Left lung (tissue), 4 donors: ENCODE measurements at regions not wholly inside any gene's neighbourhood (a gene's known extent, or its start where the extent isn't known, plus 50 kb on each side); places are given as distances from the start of the nearest gene placed in this dataset.
"Not testable (repeated sequence)": the region's sequence is repeated elsewhere in the genome, so short reads cannot be mapped to it uniquely, and the experiment has no call there.

Experiments
- ATAC-seq: fragments of 200-7000 bp; cut with Tn5 transposase; one replicate; pipeline ENCODE4 v1.9.1; 2020; ENCODE audit warnings: moderate library complexity
- DNase-seq, 4 donors: peaks; one replicate each; pipeline ENCODE4 v3.0.0-alpha.2; 2013 to 2020
- H3K27ac ChIP-seq, 2 donors: fragments of 200-600 bp; sonication (generic) in 1 of 2; one replicate each; pipeline versions ENCODE4 v1.5.0 to v1.8.0; 2020 to 2021
- H3K27me3 ChIP-seq, 2 donors: fragments of 200-600 bp; sonication (generic) in 1 of 2; one replicate each; pipeline versions ENCODE4 v1.5.0 to v1.8.0; 2020 to 2021
- H3K36me3 ChIP-seq, 2 donors: fragments of 200-600 bp; sonication (generic) in 1 of 2; one replicate each; pipeline versions ENCODE4 v1.5.0 to v1.8.0; 2020 to 2021
- H3K4me1 ChIP-seq, 2 donors: fragments of 200-600 bp; one replicate each; pipeline ENCODE4 v1.8.0; 2021
- H3K4me3 ChIP-seq, 2 donors: fragments of 200-600 bp; sonication (generic) in 1 of 2; one replicate each; pipeline versions ENCODE4 v1.5.0 to v1.8.0; 2020 to 2021; ENCODE audit warnings: mild to moderate bottlenecking in 1 of 2
- H3K9me3 ChIP-seq, 2 donors: fragments of 200-600 bp; sonication (generic) in 1 of 2; one replicate each; pipeline versions ENCODE4 v1.5.0 to v1.8.0; 2020 to 2021
- intact Hi-C, 2 donors: fragments of 100-400 bp; cut with DNase I; formaldehyde crosslinking; loops; one replicate each; pipeline versions ENCODE4 v1.11.2 to v1.14.2; 2022
- TF ChIP-seq, protein P1 (sequence below), 2 donors: fragments of 200-600 bp; sonication (generic) in 1 of 2; IDR thresholded peaks; one replicate each; pipeline versions ENCODE4 v1.5.0 to v1.8.0; 2021; ENCODE audit warnings: antibody characterized with exemption in 2 of 2
- donor health status: DM: no; HTN: yes; CAD: no.
- donor health status: DM: no; HTN: no; CAD: no.

DNA sequence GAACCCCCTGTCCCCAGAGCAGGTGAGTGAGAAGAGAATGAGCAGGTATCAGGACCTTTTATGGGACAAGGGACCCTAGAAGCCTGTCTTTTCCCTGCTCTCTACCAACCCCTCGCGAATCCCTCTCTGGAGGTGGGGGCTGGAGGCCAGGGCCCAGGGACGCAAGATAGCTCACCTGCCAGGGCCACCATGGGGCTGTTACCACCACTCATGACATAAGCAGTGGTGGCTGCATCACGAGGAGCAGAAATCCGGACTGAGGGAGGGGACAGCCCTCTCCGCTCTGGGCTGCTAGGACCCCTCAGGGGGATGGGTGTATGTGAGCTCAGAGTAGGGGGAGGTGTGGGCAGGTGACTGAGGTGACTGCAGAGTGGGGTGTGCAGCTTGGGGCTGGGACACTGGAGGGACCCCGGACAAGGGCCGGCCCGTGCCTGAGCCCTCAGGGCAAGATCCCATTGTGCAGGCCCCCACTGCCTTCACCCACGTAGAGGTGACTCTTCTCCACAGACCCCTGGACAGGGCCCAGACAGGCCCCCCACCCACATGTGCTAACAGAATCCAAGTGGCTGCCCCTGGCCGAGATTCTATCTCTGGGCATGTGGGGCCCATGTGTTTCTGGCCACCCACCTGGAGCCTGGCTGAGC is 190.6 kb downstream of the TBC1D2B start:
- no peak overlapping the region for H3K27ac ChIP-seq
- peak in 1 of 4 donors; percentile 34 for DNase-seq
- no peaks in the 10 kb centered on the region for H3K36me3 ChIP-seq

GRCh38 chr15:77885877-77886500 is 191.5 kb downstream of the TBC1D2B start:
- H3K36me3 ChIP-seq, H3K4me1 ChIP-seq, H3K27me3 ChIP-seq, H3K9me3 ChIP-seq, DNase-seq, H3K4me3 ChIP-seq, ATAC-seq, H3K27ac ChIP-seq, intact Hi-C loops: not testable (repeated sequence)

More for the DNA sequence above, 190.6 kb downstream of the TBC1D2B start:
- Histone ChIP-seq H3K4me1 (no peaks in the 10 kb centered on the region), H3K9me3 (no peaks in the 10 kb centered on the region), H3K27me3 (no peaks in the 10 kb centered on the region), H3K4me3 (no peak overlapping the region)
- intact Hi-C loops, result no loop called here
- ATAC-seq, result no peak
- TF ChIP-seq, protein P1, sequence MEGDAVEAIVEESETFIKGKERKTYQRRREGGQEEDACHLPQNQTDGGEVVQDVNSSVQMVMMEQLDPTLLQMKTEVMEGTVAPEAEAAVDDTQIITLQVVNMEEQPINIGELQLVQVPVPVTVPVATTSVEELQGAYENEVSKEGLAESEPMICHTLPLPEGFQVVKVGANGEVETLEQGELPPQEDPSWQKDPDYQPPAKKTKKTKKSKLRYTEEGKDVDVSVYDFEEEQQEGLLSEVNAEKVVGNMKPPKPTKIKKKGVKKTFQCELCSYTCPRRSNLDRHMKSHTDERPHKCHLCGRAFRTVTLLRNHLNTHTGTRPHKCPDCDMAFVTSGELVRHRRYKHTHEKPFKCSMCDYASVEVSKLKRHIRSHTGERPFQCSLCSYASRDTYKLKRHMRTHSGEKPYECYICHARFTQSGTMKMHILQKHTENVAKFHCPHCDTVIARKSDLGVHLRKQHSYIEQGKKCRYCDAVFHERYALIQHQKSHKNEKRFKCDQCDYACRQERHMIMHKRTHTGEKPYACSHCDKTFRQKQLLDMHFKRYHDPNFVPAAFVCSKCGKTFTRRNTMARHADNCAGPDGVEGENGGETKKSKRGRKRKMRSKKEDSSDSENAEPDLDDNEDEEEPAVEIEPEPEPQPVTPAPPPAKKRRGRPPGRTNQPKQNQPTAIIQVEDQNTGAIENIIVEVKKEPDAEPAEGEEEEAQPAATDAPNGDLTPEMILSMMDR (IDR thresholded peaks at IDR 0.05), result no peak

DNA sequence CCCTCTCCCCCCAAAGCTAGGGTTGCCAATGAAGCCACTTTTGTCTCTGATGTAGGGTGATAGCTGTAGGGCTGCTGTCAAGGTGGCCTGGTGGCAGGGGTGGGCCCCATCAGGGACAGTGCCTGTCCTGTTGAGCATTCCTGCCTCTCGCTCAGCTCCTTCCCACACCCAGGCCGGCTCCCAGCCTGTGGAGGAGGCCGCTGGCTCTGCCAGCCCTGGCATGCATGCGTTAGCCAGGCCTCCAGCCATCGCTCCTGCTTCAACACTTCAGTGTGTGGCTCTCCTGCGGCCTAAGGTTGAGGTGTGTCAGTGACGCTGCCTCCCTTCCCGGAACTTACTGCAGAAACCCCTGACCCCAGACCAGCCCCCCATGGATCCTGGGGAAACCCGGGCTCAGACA is 194.5 kb downstream of the TBC1D2B start:
- H3K27me3 ChIP-seq, H3K36me3 ChIP-seq, H3K9me3 ChIP-seq, H3K4me3 ChIP-seq, H3K4me1 ChIP-seq, ATAC-seq, H3K27ac ChIP-seq, intact Hi-C loops, DNase-seq: not testable (repeated sequence)

GRCh38 chr15:77881950-77882349 is 195.6 kb downstream of the TBC1D2B start:
- no peak for DNase-seq
- H3K27ac ChIP-seq, result no peak overlapping the region
- H3K9me3 ChIP-seq, result no peaks in the 10 kb centered on the region
- no peak overlapping the region for H3K4me3 ChIP-seq
- intact Hi-C loops, result no loop called here
- no peaks in the 10 kb centered on the region for H3K27me3 ChIP-seq
- TF ChIP-seq, protein P1 (IDR thresholded peaks at IDR 0.05), result no peak
- no peak for ATAC-seq
- H3K4me1 ChIP-seq, result no peaks in the 10 kb centered on the region
- H3K36me3 ChIP-seq, result no peaks in the 10 kb centered on the region

DNA sequence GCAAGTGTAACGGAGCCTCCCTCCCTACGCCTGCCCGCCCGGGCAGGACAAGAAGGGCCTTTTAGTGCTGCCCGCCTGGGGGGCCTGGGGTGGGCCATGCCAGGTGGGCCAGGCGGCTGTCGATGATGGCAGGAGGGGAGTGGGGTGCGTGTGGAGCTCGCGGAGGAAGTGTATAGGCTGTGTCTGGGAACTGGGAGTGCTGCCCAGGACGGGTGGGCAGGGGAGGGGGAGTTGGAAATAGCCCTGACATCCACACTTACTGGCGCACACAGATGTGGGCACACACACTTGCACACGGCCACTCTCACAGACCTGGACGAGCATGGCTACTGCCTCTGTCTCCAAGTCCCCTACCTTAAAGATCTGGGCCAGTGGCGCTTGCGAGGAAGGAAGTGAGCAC is 196.0 kb downstream of the TBC1D2B start:
- H3K9me3 ChIP-seq, H3K27me3 ChIP-seq, ATAC-seq, H3K4me3 ChIP-seq, H3K4me1 ChIP-seq, H3K36me3 ChIP-seq, intact Hi-C loops, H3K27ac ChIP-seq: not testable (repeated sequence)
- peak in 1 of 4 donors; percentile 55 for DNase-seq

GRCh38 chr15:77879466-77879865 is 198.0 kb downstream of the TBC1D2B start:
- H3K27ac ChIP-seq, ATAC-seq, DNase-seq, H3K27me3 ChIP-seq, H3K4me1 ChIP-seq, H3K36me3 ChIP-seq, H3K4me3 ChIP-seq, H3K9me3 ChIP-seq, intact Hi-C loops: not testable (repeated sequence)

DNA sequence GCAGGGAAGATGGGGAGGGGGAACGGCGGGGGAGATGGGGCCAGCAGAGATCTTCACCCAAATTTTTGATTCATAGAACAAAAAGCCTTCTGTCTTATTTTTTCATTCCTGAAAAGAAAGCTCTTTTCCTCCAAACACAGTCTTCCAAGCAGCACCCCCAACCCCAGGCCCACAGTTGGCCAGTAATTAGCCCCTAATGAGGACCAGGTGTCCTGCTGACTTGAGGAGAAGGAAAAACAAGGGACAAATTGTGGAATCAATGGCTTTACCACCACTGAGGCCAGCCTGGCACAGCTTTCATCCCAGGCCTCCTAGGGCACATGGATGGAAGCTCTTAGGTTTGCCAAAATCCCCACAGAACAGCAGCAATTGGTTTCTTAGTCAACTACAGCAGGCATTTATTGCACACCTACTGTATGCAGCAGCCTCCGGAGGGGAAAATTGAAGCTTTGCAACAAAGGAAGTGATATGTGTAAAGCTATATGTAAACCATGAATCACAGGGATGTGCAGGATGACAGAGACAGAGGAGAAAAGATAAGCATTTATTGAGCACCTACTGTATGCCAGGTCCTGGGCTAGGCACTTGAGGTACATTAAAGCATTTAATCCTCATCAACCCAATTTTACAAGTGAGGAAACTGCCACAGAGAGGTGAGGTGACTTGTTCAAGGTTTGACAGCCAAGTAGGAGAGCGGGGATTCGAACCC is 199.5 kb downstream of the TBC1D2B start:
- H3K36me3 ChIP-seq, result no peaks in the 10 kb centered on the region
- no peak overlapping the region for H3K4me3 ChIP-seq
- no peaks in the 10 kb centered on the region for H3K9me3 ChIP-seq
- H3K27ac ChIP-seq, result no peak overlapping the region
- TF ChIP-seq, protein P1 (IDR thresholded peaks at IDR 0.05), result no peak
- no peaks in the 10 kb centered on the region for H3K4me1 ChIP-seq
- no peak for ATAC-seq
- intact Hi-C loops, result no loop called here
- DNase-seq, result peak in 1 of 4 donors; percentile 3
- no peaks in the 10 kb centered on the region for H3K27me3 ChIP-seq

DNA sequence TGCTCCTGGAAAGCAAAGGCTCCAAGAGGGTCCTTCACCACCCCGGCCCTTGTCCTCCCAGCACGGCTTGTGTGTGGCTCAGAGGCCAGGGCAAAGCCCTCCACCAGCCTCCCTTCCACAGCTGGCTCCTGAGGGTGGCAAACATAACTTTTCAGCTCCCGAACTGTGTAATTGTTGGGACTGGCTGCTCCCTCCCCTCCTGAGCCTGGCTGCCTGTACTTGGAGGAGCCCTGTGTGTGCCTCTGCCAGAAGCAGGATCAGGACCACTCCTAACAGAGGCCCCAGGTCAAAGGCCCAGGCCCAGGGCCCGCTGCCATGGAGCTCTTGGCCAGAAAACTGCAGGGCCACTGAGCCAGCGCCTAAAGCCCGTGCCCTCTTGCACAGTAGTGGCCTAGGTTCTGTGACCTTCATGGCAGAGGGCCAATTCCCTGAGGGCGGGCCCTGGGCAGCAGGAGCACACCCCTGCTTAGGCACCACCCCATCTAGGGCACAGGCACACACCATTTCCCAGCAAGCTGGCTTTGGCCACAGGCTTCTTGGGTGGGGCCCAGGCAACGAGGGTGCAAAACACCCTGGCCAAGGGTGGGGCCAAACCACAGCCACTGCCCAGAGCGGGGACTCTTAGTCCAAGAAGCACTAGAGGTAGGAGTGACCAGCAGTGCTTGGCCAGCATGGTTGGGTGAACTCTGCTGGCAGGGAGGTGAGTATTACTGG is 201.2 kb downstream of the TBC1D2B start:
- ATAC-seq (peak; percentile 82), DNase-seq (peak in 1 of 4 donors; percentile 46)
- H3K27ac ChIP-seq, H3K9me3 ChIP-seq, H3K27me3 ChIP-seq, intact Hi-C loops, H3K4me3 ChIP-seq, H3K4me1 ChIP-seq, H3K36me3 ChIP-seq: not testable (repeated sequence)
